SIG-M5 (cell line): ENCODE measurements at regions not wholly inside any gene's neighbourhood (a gene's known extent, or its start where the extent isn't known, plus 50 kb on each side); places are given as distances from the start of the nearest gene placed in this dataset.
A peak's percentile ranks its signal among the peaks of the same experiment; 100 is the strongest.

ENCODE experiments used
- DNase-seq: peaks from one replicate; lab custom pipeline; 2025; lab: John Stamatoyannopoulos, UW

DNA sequence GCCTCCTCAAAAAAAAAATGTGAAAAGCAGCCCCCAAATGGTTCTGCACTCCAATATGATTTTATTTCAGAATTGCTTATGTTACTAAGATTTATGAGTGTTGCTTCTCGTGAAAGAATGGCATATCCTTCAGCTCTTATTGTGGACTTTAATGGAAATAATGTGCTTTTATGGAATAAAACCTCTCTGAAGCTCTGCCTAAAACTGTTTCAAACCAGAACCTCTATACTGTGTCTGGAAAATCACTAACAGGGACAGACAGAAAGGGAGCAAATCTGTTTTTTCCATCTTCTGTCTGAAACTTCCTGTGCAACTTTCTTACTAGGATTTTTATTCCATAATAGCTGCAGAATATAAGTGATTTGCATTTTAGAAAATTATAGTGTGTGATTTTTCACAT lies 493.1 kb downstream of the ANKRD50 start:
- DNase-seq: no peak

DNA sequence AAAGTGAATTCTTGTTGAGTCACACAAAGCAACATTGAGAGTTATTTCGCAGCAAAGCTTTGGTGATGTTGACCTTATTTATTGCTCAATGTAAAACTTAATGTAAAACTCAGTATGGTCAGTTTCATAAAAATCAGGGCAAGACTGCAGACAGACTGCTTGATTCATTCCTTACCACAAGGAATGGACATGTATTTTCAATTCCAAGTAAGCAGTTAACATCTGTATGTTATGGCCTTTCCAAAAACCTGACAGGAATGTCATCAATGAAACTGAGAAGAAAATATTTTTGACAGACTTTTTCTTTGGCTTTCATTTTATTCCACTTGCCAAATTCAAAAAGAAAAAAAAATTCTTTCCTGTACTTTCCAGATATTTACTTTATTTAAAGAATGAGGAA lies 488.3 kb downstream of the ANKRD50 start:
- DNase-seq: no peak

DNA sequence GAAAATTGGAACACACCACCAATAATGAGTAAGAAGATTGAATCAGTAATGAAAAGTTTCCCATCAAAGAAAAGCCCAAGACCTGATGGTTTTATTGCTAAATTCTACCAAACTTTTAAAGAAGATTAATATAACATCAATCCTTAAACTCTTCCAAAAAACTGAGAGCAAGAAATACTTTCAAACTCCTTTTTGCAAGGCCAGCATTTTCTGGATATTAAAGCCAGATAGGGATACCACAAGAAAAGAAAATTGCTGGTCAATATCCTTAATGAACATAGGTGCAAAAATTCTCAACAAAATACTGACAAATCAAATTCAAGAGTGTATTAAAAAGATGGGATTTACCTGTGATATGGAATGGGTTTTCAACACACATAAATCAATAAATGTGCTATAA lies 484.6 kb downstream of the ANKRD50 start:
- no peak for DNase-seq

DNA sequence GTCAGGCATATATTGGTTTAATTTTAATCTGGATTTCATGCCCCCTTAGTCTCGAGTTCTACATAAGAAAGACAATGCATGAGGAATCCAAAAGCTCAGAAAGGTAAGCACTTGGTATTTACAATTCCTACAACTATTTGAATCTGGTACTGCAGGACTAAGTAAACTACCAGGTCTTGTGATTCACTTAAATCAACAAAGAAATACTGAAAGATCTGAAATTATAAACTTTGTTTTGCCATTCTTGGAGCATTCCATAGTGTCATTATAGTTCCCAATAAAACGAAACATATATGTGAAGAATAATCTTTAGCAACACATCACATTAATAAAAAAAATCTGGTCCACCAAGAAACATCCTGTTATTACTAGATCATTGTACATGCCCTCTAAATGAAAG lies 482.3 kb downstream of the ANKRD50 start:
- DNase-seq: no peak

DNA sequence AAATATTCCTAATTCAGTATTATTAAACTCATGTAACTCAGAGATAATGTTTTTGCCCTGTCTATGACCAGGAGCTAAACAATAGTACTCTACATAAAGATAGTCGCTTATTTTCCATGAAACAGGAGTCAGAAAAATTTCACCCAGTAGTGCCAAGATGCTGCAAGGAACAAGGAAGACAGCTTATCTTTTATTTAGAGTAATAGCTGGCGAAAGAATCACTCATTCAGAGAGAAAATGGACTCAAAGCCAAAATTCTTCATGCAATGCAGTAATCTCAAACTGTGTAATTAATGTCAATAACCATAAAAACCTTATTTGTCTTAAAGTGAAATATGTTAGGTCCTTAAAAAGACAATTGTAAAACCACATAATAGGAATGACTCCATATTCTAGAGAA lies 477.8 kb downstream of the ANKRD50 start:
- DNase-seq: no peak

DNA sequence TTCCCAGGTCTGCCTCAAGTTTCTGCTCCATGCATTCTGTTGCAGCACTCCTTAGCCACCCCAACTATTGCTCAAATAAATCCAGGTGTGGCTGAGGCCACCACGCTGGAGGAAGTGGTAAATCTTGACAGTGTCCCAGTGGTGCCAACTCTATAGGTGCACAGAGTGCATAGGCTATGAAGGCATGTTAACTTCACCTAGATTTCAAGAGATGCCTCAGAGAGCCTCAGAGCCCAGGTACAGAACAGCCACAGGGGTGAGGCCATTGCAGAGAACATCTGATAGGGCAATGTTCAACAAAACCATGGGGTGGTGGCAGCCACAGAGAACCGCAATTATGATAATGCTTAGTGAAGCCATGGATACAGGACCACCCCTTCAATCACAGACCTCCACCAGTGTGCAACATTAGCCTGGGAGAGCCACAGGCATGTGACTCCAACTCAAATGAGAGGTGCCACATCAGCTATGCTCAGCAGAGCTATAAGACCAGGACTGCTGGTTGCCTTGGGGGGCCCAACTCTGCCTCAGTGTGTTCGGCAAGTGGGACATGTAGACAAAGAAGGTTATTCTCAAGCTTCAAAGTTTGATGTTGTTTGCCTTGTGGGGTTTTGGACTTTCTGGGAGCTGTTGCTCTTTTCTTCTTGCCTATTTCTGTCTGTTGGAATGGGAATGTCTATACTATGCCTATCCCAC lies 468.7 kb downstream of the ANKRD50 start:
- DNase-seq: no peak

DNA sequence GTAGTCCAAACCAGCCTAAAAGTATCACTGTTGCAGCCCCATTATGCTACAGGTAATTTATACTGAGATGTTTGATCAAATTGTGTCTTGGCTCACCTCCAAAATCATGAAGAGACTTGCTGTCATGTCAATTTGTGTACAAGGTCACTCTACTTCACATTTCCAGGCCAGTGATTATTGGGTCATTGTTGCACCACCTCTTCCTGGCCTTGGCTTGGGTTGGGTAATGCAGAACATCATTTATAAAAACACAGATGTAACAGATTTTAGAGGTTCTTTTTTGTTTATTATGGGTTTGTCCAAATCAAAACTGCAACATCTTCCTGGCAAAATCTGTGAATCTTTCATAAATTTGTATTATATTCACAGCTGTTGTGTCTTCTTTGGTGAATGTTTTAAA lies 459.5 kb downstream of the ANKRD50 start:
- DNase-seq: no peak

DNA sequence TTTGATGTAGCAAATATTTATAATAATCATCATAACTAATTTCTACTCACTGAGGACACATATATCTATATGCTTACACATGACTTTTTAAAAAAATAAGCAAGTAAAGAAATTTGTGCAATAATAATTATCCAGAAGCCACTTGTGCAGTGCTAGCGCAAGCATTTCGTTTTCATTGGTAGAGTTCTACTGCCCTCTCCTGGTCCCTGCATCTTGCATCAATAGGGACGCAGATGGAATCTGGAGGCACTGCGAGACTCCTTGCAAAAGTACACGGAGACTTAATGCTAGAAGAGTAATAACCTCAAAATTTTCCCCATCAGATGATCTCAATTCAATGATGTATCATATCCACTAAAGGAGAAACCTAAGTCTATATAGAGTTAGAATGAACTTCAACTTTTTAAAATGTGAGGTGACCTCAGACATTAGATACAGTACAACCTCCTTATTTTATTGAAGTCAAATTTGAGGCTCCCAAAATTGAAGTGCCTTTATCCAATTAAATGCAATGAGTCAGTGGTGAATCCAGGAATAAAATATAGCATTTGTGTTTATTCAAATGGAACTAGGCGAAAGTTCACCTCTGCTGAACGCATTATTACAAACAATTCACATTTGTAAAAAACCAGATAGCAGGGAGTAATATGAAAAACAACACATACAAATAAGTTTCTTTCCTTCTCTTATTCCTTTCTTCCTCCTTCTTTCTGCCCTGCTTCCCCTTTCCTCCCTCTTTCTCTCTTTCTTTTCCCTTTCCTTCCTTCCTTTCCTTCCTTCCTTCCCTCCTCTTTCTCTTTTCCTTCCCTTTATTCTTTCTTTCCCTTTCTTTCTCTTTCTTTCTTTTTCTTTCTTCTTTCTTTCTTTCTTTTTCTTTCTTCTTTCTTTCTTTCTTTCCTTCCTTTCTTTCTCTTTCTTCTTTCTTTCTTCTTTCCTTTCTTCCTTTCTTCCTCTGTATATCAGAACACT lies 450.0 kb downstream of the ANKRD50 start:
- DNase-seq: peak; percentile 5

DNA sequence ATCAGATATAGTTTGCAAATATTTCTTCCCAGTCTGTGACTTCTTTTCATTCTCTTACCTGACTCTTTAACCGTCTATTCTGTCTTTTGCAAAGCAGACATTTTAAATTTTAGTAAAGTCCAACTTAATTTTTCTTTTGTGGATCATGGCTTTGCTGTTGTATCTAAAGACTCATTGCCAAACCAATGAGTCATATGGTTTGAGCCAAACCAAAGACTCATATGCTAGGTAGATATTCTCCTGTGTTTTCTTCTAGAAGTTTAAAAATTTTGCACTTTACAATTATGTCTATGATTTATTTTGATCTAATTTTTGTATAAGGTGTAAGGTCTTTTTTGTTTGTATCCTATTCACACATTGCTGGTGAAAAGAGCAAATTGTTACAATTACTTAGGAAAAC lies 446.8 kb downstream of the ANKRD50 start:
- no peak for DNase-seq

DNA sequence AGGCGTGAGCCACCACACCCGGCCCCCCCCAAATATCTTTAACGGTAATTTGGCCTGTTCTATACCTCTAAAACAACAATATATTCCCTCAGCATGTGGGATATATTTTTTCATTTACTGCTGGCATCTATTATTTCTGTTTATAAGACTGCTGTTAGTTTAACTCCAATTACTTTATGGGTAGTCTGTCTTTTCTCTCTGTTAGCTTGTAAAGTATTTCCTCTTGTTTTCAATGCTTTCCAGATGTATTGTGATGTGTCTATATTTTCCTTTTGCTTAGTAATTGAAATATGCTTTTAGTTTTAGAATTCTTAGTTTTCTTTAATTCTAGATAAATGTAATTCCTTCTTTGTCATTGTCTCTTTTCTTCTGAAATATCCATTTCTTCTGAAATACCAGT lies 445.8 kb downstream of the ANKRD50 start:
- no peak for DNase-seq

DNA sequence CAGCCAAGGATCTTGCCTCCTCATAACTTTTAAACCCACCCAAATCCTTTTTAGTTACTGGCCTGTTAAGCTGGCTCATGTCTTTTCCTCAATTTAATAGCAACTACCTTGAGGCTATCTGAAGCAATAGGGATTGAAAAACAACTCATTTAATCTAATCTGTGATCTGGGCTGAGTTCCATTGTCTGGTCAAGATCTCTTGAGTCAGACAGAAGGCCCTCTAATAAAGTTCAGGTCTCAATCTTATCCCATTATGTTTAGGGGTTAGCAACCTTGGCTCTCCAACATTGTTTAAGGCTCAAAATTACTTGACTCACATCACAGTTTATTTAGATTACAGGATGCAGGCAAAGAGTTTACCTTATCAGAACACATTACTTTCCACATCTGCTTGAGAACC lies 436.1 kb downstream of the ANKRD50 start:
- no peak for DNase-seq

DNA sequence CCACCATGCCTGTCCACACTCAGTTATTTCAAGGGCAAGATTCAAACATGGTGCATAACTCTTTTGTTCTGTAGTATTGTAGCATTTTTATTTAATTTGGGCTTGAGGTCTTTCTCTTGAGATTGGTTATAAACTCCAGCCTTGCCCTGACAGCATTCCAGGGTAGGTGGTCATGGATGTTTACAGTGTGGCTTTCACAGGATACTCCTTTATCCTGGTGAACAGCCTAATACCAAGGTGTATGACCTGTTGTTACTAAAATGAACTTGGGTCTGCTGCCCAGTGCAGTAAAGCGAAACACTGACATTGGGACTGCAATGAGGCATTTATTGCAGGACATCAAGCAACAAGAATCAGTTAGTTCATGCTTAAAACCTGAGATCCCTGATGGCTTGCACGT lies 434.8 kb downstream of the ANKRD50 start:
- DNase-seq: no peak

DNA sequence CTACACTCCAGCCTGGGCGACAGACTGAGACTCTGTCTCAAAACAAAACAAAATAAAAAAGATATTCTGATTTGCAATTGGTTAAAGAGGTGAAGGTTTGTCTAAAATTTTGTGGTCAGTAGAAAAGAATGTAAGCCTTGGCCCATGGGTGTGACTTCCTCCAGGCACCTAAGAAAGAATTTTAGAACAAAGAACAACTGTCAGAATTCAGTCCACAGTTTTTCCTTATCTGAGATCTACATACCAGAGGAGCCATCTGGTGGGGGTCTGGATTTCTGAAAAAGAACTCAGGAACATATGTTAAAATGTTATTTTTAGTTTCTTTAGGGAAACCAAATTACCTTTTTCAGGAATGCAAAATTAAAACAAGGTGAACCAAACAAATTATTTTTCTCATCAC lies 434.1 kb downstream of the ANKRD50 start:
- no peak for DNase-seq

DNA sequence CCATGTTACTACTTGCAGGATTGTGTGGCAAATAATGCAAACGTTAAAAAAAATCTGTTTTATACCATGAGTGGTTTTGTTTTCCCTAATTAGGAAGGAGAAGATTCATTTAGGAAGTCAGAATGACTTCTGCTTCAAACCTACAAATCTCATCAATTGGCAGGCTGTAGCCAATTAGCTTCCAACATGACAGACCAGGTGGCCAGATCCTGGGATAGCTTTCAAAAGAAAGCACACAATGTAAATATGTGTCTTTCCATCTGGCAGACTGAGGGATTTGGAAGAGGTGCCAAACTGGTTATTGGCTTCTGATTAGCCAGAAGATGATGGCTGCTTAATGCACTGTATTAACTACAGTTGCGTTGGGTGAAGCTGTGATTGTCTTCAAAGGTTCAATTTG lies 432.8 kb downstream of the ANKRD50 start:
- no peak for DNase-seq

DNA sequence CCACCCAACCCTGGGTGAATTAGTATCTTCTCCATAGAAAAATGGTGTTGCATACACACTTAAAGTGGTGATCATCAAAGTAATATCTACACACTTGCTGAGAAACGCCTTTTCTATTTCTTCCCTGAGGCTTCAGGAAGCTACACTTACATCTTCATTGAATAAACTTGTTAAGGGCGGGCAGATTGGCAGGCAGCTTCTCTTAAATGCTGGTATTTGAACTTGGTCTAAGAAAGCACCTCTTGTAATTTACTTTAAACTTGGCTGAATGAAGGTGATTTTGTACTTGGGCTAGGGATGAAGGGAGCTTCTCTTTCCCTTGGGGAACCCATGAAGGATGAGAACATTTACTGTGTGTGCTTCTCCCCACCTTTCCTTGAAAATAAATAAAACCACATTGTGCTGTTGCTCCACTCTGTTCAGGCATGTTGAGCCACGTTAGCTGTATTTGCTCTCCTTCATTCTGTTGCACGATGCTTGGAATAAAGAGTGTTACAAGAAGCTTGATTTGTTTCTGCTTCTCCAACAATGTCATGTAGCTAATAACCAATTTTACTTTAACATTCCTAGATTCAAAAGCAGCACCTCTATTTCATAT lies 430.1 kb downstream of the ANKRD50 start:
- DNase-seq: no peak

DNA sequence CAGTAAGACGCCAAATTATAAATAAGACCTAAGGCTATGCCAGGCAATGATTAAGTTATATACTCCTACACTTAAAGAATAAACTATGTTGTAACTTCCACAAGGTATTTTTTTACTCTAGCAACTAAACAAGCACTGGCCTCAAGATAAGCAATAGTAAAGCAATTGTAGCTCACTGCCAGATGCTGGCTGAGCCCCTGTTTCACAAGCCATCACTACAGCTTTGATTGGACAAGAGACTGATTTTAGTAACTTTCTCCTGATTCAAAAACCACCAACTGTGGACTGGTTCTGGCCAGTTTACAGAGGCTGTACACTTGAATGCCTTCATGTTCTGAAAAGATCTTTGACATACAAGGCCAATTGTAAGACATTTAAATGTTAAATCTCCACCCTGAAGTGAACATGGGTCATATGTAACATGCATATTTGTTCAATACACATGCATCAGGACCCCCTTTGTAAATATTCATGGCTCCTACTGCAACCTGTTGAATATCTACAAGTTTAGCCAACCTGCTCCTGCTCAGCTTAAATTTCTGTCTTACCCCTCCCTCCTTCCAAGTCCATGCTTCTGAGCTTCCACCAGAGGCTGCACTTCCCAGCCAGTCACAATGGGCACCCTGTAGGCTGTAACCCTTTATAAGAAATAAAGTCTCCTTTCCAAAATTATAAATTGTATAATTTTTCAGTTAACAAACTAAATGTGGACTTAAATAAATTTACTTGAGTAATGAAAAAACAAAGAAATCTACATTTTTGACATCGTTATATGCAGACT lies 423.6 kb downstream of the ANKRD50 start:
- no peak for DNase-seq

DNA sequence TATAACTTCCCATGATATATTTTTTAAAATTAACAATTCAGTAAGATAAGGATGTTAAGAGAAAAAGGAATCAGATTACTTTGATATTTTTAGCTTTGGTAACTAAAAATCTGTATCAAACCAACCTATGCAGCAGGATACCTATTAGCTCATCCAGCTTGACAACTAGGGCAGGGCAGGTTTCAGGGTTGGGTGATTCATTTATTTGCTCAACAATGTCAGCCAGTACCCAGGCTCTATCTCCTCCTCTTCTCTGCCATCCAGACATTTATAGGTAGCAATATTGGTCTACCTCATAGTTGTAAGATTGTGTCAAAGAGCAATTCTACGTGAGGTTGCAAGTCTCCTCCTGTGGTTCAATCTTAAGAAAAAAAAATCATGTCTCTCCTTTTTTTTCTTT lies 421.9 kb downstream of the ANKRD50 start:
- no peak for DNase-seq

DNA sequence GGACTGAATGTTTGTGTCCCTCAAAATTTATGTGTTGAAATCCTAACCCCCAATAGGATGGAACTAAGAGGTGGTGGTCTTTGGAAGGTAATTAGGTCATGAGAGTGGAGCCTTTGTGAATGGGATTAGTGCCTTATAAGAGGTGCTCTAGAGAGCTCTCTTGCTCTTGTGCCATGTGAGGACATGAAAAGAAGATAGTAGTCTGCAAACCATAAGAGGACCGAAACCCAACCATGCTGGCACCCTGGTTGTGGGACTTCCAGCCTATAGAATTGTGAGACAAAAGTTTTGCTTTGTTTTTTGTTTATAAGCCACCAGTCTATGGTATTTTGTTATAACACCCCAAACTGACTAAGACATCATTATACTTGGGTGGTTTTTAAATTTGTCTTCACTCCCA lies 417.1 kb downstream of the ANKRD50 start:
- DNase-seq: no peak

DNA sequence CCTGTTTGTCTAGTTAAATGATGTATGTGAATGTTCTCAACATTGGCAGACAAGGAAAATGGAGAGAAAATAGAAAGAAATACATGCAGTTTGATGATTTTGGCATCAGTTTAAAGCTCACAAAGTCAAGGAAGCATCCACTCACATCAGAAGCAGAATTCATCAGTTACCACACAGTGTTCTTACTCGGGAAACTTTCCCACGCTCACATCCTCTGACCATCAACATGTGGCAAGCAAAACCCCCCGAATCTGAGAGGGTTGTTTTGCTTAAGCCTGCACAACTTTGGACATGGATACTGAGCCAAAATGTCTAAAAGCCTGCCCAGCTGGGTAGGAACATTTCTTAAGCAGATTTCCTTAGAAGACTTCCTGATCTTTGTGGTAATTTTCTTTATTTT lies 407.6 kb downstream of the ANKRD50 start:
- no peak for DNase-seq

DNA sequence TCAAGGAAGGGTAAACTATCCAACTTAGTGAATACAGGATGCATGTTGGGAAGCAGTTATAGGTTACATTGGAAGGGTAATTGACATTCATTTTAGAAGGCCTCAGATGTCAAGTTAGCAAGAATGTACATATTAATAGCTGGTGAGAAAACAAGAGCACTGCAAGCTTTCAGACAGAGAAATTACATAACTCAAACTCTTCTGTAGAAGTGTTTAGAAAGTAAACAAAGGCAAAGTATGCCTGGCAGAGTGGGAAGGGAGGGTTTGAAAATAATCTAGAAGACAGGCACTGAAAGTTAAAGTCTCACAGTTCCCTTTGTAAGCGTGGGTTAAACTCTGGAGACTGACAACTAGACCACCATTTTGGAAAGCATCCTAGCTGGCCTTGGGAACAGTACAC lies 406.2 kb downstream of the ANKRD50 start:
- no peak for DNase-seq

DNA sequence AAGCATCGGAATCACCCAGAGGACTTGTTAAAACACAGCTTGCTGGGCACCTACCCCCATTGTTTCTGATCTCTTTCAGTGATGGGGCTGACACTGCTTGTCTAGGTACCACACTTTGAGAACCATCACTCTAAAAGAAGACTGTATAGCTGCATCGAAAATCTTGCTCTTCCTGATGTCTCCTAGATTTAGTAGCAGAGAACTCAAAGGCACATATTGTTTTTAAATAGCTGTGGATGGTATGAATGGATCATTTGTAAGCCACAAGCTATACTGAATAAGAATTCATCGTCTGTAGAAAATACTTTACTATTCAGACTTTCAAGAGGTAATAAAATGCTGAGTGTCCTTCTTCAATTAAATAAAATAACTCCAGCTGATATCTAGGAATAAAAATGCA lies 405.4 kb downstream of the ANKRD50 start:
- DNase-seq: no peak

DNA sequence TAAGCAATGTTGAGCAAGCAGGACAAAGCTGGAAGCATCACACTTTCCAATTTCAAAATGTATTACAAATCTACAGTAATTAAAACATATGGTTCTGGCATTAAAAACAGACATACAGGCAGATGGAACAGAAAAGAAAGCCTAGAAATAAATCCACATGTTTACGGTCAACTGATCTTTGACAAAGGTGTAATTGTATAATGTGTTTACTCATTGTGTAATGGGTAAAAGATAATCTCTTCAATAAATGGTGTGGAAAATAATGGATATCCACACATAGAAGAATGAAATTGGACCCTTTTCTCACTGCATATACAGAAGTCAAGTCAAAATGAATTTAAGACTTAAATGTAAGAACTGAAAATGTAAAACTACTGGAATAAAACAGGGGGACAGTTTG lies 394.2 kb downstream of the ANKRD50 start:
- DNase-seq: no peak
